ENCODE measurements at regions not wholly inside any gene's neighbourhood (a gene's known extent, or its start where the extent isn't known, plus 50 kb on each side); places are given as distances from the start of the nearest gene placed in this dataset.
A peak's percentile ranks its signal among the peaks of the same experiment; 100 is the strongest.

- peaks cover 2% of the 10 kb centered on the region; the same call in 1 of the 2 replicates for H3K27me3 ChIP-seq (ENCODE audit: control insufficient read depth, insufficient read depth, low read length)
- BruUV-seq (replicated peaks): no TSS peak
- H3K4me3 ChIP-seq (ENCODE audit: low read depth in 2 of 2, low read length in 2 of 2): peak overlapping the region; percentile 23 to 32
- intact Hi-C loops (cut with micrococcal nuclease; ENCODE audit: unreplicated experiment) (loop anchor here (5.0 to 10.0 kb wide), 3 partner anchors 215 to 278 kb away; partner anchors contain the start of gene FGF18), in situ Hi-C loops (cut with HindIII; ENCODE audit: low pct_unique_long_range_greater_than_20kb, low sequenced_read_pairs) (no loop called here)
- no peak overlapping the region for H3K27ac ChIP-seq (ENCODE audit: low read length)
- H3K36me3 ChIP-seq (ENCODE audit: control insufficient read depth, insufficient read depth, low read length): no peaks in the 10 kb centered on the region
- no peaks in the 10 kb centered on the region for H3K9me3 ChIP-seq (ENCODE audit: control insufficient read depth, insufficient read depth, low read depth, low read length)
- TF ChIP-seq REST (IDR thresholded peaks at IDR 0.05; ENCODE audit: insufficient read depth in 1 of 2, low read depth in 2 of 2, low read length in 1 of 2): peak in 1 of 2 experiments; percentile 26; a peak in 1 of 4 replicates
- TF ChIP-seq CTCF (IDR thresholded peaks at IDR 0.05): peak; percentile 85
- TF ChIP-seq SIN3A (IDR thresholded peaks at IDR 0.05; ENCODE audit: borderline replicate concordance, insufficient read depth, low read depth, low read length): no peak
- peak; percentile 99 for ATAC-seq
- CTCF ChIA-PET: interaction anchor here (0.6 to 1.8 kb wide), 6 partner anchors 20 to 484 kb away, joined by 3 to 6 read pairs (median 3); partner anchors contain the start of gene FGF18
- POLR2A ChIA-PET: interaction anchor here (0.7 kb wide), 1 partner anchor 49 kb away, joined by 4 read pairs; no protein-coding TSS in a partner anchor
- no peaks in the 10 kb centered on the region; the same call in 1 of the 2 replicates for H3K4me1 ChIP-seq (ENCODE audit: control insufficient read depth, insufficient read depth, low read length)
- no peak for DNase-seq (ENCODE audit: low read depth, low spot score)
Observed at GRCh38 chr5:171629628-171630349, 155.8 kb upstream of the SMIM23 start.

GRCh38 chr5:171630350-171631065 lies 155.1 kb upstream of the SMIM23 start:
- CTCF ChIA-PET: interaction anchor here (0.5 to 1.8 kb wide), 7 partner anchors 19 to 451 kb away, joined by 3 to 7 read pairs (median 4); partner anchors contain the start of gene FGF18
- in situ Hi-C loops (cut with HindIII; ENCODE audit: low pct_unique_long_range_greater_than_20kb, low sequenced_read_pairs) (no loop called here), intact Hi-C loops (cut with micrococcal nuclease; ENCODE audit: unreplicated experiment) (loop anchor here (5.0 kb wide), 2 partner anchors 227 to 277 kb away; no protein-coding TSS in a partner anchor)
- peaks cover 2% of the 10 kb centered on the region; the same call in 1 of the 2 replicates for H3K27me3 ChIP-seq (ENCODE audit: control insufficient read depth, insufficient read depth, low read length)
- H3K9me3 ChIP-seq (ENCODE audit: control insufficient read depth, insufficient read depth, low read depth, low read length): no peaks in the 10 kb centered on the region
- no peaks in the 10 kb centered on the region for H3K36me3 ChIP-seq (ENCODE audit: control insufficient read depth, insufficient read depth, low read length)
- H3K4me3 ChIP-seq (ENCODE audit: low read depth in 2 of 2, low read length in 2 of 2): peak overlapping the region; percentile 23 to 32
- no peaks in the 10 kb centered on the region; the same call in 1 of the 2 replicates for H3K4me1 ChIP-seq (ENCODE audit: control insufficient read depth, insufficient read depth, low read length)
- no peak for TF ChIP-seq POLR2AphosphoS5 (IDR thresholded peaks at IDR 0.05; ENCODE audit: low read depth, low read length)
- TF ChIP-seq SIN3A (IDR thresholded peaks at IDR 0.05; ENCODE audit: borderline replicate concordance, insufficient read depth, low read depth, low read length): no peak
- no peak for TF ChIP-seq REST (IDR thresholded peaks at IDR 0.05; ENCODE audit: insufficient read depth in 1 of 2, low read depth in 2 of 2, low read length in 1 of 2)
- TF ChIP-seq TCF7L2 (IDR thresholded peaks at IDR 0.05; ENCODE audit: low read depth, low read length): no peak
- TF ChIP-seq CTCF (IDR thresholded peaks at IDR 0.05): peak; percentile 39
- no peak for DNase-seq (ENCODE audit: low read depth, low spot score)
- POLR2A ChIA-PET: interaction anchor here (0.7 kb wide), 1 partner anchor 48 kb away, joined by 4 read pairs; no protein-coding TSS in a partner anchor
- no peak overlapping the region for H3K27ac ChIP-seq (ENCODE audit: low read length)
- no TSS peak for BruUV-seq (replicated peaks)
- ATAC-seq: peak; percentile 27

Data from Panc1 (cell line).